Left ventricle myocardium inferior (tissue), 1 donor: ENCODE measurements at regions not wholly inside any gene's neighbourhood (a gene's known extent, or its start where the extent isn't known, plus 50 kb on each side); places are given as distances from the start of the nearest gene placed in this dataset.

Experiments used
- DNase-seq: peaks from one replicate; pipeline ENCODE4 v3.0.0-alpha.2; 2020
- H3K27ac ChIP-seq: fragments of 200-600 bp; replicated peaks from 2 replicates; pipeline ENCODE4 v1.8.0; 2021
- H3K27me3 ChIP-seq: fragments of 200-600 bp; 2 replicates; pipeline ENCODE4 v1.8.0; 2021; ENCODE audit warnings: low read depth
- H3K36me3 ChIP-seq: fragments of 200-600 bp; 2 replicates; pipeline ENCODE4 v1.8.0; 2021
- H3K4me1 ChIP-seq: fragments of 200-600 bp; 2 replicates; pipeline ENCODE4 v1.8.0; 2021
- H3K4me3 ChIP-seq: fragments of 200-600 bp; 2 replicates; pipeline ENCODE4 v1.8.0; 2021; ENCODE audit warnings: mild to moderate bottlenecking, moderate library complexity
- H3K9me3 ChIP-seq: fragments of 200-600 bp; replicated peaks from 2 replicates; pipeline ENCODE4 v1.8.0; 2021
- intact Hi-C: fragments of 100-400 bp; cut with micrococcal nuclease; formaldehyde crosslinking; loops from one replicate; pipeline ENCODE4 v1.11.0; 2022
- TF ChIP-seq, protein P1 (sequence below): fragments of 200-600 bp; IDR thresholded peaks from 2 replicates; pipeline ENCODE4 v1.8.0; 2021; ENCODE audit warnings: antibody characterized with exemption, mild to moderate bottlenecking, borderline replicate concordance
- donor health status: DM: no; HTN: yes; CAD: no; lungs with severe emphysema.

DNA sequence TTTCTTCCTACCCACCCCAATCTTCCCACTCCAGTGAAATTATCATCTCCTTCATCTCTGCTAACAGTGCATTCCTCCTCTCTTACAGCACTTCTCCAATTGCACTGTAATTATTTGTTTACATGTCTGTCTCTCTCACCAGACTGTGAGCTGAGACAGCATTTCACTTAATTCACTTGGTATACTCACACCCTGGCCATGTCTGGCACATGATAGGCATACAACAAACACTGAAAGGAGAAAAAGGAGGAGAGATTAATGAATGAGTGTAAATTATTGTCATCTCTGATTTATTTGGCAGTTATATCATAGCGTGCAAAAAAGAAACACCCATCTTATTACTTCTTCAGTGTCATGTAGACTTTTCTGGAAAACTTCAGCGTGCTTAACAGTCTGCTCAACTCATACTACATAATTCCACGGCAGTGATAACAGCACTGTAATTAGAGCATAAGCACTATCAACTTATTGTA is 452.3 kb downstream of the ADAMTS20 start:
- Histone ChIP-seq H3K4me3 (no peak overlapping the region), H3K27ac (no peak overlapping the region), H3K27me3 (no peaks in the 10 kb centered on the region), H3K36me3 (no peaks in the 10 kb centered on the region), H3K4me1 (no peaks in the 10 kb centered on the region), H3K9me3 (no peaks in the 10 kb centered on the region)
- TF ChIP-seq, protein P1, sequence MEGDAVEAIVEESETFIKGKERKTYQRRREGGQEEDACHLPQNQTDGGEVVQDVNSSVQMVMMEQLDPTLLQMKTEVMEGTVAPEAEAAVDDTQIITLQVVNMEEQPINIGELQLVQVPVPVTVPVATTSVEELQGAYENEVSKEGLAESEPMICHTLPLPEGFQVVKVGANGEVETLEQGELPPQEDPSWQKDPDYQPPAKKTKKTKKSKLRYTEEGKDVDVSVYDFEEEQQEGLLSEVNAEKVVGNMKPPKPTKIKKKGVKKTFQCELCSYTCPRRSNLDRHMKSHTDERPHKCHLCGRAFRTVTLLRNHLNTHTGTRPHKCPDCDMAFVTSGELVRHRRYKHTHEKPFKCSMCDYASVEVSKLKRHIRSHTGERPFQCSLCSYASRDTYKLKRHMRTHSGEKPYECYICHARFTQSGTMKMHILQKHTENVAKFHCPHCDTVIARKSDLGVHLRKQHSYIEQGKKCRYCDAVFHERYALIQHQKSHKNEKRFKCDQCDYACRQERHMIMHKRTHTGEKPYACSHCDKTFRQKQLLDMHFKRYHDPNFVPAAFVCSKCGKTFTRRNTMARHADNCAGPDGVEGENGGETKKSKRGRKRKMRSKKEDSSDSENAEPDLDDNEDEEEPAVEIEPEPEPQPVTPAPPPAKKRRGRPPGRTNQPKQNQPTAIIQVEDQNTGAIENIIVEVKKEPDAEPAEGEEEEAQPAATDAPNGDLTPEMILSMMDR: no peak
- intact Hi-C loops: no loop called here
- DNase-seq: no peak

DNA sequence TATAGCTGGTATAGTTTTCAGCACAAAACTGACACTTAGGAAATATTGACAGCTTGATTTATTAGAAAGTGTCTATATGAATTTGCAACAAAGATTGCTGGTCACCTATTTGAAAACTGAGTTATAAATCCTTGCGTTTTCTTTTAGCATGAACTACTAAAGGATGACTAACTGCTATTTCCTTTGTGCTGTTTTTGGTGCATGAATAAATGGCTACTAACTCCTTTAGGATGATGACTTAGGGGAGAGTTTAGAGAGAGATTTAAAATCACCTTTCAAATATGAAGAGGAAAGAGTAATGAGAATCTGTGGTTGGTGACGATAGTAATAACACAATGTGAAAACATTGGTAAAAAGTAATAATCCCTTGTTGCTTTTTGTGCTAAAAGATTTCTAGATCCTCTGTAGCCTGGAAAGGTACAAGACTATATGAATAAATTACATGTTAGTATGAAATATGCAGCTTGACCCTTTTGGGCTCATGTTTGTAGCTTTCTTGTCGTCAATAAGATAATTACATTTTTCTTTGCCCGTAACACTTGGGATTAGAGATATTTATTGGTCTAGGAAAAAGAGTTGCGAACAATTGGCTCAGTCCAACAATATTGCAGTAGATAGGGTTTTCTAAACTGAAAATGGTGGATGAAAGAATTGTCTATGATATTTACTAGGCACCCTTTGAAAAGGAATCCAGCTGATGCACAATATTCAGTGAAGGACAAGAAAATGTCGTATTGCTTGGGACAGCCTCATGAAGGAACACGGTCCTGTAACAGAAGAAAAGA is 453.0 kb downstream of the ADAMTS20 start:
- H3K27me3 ChIP-seq: no peaks in the 10 kb centered on the region
- no peak overlapping the region for H3K4me3 ChIP-seq
- DNase-seq: no peak
- TF ChIP-seq, protein P1: no peak
- intact Hi-C loops: no loop called here
- no peak overlapping the region for H3K27ac ChIP-seq
- no peaks in the 10 kb centered on the region for H3K9me3 ChIP-seq
- no peaks in the 10 kb centered on the region for H3K4me1 ChIP-seq
- H3K36me3 ChIP-seq: no peaks in the 10 kb centered on the region

DNA sequence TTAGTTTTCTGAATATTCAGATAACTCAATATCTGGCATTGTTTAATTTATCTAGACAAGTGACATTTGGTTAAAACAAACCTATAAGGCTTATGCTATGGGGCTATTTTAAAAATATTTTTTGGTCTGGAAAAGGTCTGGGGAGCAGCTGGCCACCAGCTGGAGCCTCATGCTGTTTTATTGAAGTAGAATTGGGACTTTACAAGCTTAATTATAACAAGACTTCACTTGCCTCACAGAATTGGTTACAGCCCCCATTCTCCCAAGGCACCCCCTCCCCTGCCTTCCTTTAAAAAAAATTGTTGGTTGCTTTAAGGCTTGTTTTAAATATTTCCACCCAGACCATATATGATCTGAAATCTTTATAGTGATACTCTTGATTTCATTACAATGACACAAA is 453.9 kb downstream of the ADAMTS20 start:
- no peak for DNase-seq
- Histone ChIP-seq H3K27ac (no peak overlapping the region), H3K4me3 (no peak overlapping the region), H3K27me3 (no peaks in the 10 kb centered on the region), H3K4me1 (no peaks in the 10 kb centered on the region), H3K36me3 (no peaks in the 10 kb centered on the region), H3K9me3 (no peaks in the 10 kb centered on the region)
- intact Hi-C loops: no loop called here
- TF ChIP-seq, protein P1: no peak

DNA sequence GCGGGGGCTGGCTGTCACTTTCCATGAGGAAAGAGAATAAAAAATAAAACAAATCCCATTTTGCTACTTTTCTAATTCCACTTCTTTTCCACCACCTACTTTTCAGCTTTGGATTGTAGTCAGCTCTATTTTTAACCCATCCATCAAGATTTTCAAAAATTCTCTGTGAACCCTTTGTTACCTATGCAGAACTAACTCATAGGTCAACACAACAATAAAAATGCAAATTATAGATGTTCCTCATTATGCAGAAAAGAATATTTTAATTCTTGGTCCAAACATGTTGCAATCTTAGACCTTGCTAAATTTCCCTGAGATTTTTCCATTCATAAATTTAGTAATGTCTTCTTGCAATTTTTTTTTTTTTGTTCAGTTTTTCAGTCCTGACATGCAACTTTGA is 454.5 kb downstream of the ADAMTS20 start:
- no peak for DNase-seq
- Histone ChIP-seq H3K4me3 (no peak overlapping the region), H3K27me3 (no peaks in the 10 kb centered on the region), H3K27ac (no peak overlapping the region), H3K9me3 (no peaks in the 10 kb centered on the region), H3K4me1 (no peaks in the 10 kb centered on the region), H3K36me3 (no peaks in the 10 kb centered on the region)
- TF ChIP-seq, protein P1: no peak
- intact Hi-C loops: no loop called here

DNA sequence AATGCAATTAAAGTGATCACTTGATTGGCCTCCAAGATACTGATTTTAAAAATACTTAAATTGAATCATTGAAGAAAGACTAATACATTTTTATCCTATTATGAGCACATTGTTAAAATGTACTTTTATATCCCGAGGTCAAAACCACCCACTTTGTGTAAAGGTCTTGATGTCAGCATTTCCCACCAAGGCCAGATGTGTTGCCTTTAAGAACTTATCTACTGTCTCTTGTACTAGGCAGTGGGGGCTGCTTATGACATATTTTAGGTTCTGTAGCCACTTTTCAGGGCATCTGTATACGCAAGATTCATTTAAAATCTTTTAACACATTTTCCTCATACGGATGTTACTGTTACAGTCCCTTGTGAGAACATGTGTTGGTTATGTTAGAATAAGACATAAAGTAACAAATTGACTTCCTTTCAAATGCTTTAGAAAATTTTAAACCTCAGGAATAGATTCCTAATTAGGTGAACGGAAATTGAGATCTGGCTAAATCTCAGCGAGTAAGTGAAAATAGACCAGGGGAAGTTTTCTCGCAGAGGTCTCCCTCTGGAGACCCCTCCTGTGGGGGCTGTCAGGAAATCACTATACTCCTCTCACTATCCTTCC is 456.2 kb downstream of the ADAMTS20 start:
- Histone ChIP-seq H3K36me3 (no peaks in the 10 kb centered on the region), H3K27me3 (no peaks in the 10 kb centered on the region), H3K27ac (no peak overlapping the region), H3K9me3 (no peaks in the 10 kb centered on the region), H3K4me3 (no peak overlapping the region), H3K4me1 (no peaks in the 10 kb centered on the region)
- intact Hi-C loops: no loop called here
- TF ChIP-seq, protein P1: no peak
- DNase-seq: no peak
